ENCODE measurements at regions not wholly inside any gene's neighbourhood (a gene's known extent, or its start where the extent isn't known, plus 50 kb on each side); places are given as distances from the start of the nearest gene placed in this dataset.

GRCh38 chr20:23286346-23286745, 64.2 kb upstream of the NXT1 start:
- no peak for TF ChIP-seq RXRA (IDR thresholded peaks at IDR 0.05)
- H3K36me3 ChIP-seq (ENCODE audit: control insufficient read depth in 4 of 4, insufficient read depth in 3 of 4, low read depth in 1 of 4, low read length in 3 of 4) = no peaks in the 10 kb centered on the region
- no peaks in the 10 kb centered on the region for H3K4me1 ChIP-seq (ENCODE audit: control insufficient read depth in 4 of 4, insufficient read depth in 4 of 4, low read length in 3 of 4)
- no peak for DNase-seq (ENCODE audit: low spot score)
- no peak overlapping the region for H3K27ac ChIP-seq (ENCODE audit: low read depth in 1 of 2, low read length in 2 of 2)
- no peaks in the 10 kb centered on the region for H3K9me3 ChIP-seq (ENCODE audit: control insufficient read depth in 4 of 4, low read length in 3 of 4)
- H3K27me3 ChIP-seq (ENCODE audit: control insufficient read depth in 4 of 4, insufficient read depth in 4 of 4, low read length in 3 of 4) = peaks cover 0 to 7% (median 0%) of the 10 kb centered on the region in 4 donors
- no peak overlapping the region for H3K4me3 ChIP-seq (ENCODE audit: low read depth in 1 of 3, low read length in 3 of 3)
- WGBS = 90% methylated on average over 8 of the region's 8 CpGs
- H3K9ac ChIP-seq (ENCODE audit: low read depth in 1 of 2, low read length in 2 of 2) = no peak overlapping the region

GRCh38 chr20:23285536-23285935, 65.1 kb upstream of the NXT1 start:
- H3K9me3 ChIP-seq (ENCODE audit: control insufficient read depth in 4 of 4, low read length in 3 of 4) = no peaks in the 10 kb centered on the region
- 80% methylated on average over 2 of the region's 2 CpGs for WGBS
- H3K4me3 ChIP-seq (ENCODE audit: low read depth in 1 of 3, low read length in 3 of 3) = no peak overlapping the region
- no peaks in the 10 kb centered on the region for H3K4me1 ChIP-seq (ENCODE audit: control insufficient read depth in 4 of 4, insufficient read depth in 4 of 4, low read length in 3 of 4)
- TF ChIP-seq JUND (IDR thresholded peaks at IDR 0.05) = no peak
- TF ChIP-seq, protein P1, sequence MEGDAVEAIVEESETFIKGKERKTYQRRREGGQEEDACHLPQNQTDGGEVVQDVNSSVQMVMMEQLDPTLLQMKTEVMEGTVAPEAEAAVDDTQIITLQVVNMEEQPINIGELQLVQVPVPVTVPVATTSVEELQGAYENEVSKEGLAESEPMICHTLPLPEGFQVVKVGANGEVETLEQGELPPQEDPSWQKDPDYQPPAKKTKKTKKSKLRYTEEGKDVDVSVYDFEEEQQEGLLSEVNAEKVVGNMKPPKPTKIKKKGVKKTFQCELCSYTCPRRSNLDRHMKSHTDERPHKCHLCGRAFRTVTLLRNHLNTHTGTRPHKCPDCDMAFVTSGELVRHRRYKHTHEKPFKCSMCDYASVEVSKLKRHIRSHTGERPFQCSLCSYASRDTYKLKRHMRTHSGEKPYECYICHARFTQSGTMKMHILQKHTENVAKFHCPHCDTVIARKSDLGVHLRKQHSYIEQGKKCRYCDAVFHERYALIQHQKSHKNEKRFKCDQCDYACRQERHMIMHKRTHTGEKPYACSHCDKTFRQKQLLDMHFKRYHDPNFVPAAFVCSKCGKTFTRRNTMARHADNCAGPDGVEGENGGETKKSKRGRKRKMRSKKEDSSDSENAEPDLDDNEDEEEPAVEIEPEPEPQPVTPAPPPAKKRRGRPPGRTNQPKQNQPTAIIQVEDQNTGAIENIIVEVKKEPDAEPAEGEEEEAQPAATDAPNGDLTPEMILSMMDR (IDR thresholded peaks at IDR 0.05; ENCODE audit: low read depth, low read length, missing input control) = no peak
- no peak overlapping the region for H3K9ac ChIP-seq (ENCODE audit: low read depth in 1 of 2, low read length in 2 of 2)
- H3K27me3 ChIP-seq (ENCODE audit: control insufficient read depth in 4 of 4, insufficient read depth in 4 of 4, low read length in 3 of 4) = peaks cover 0 to 7% (median 0%) of the 10 kb centered on the region in 4 donors
- no peak for DNase-seq (ENCODE audit: low spot score)
- H3K36me3 ChIP-seq (ENCODE audit: control insufficient read depth in 4 of 4, insufficient read depth in 3 of 4, low read depth in 1 of 4, low read length in 3 of 4) = no peaks in the 10 kb centered on the region
- no peak overlapping the region for H3K27ac ChIP-seq (ENCODE audit: low read depth in 1 of 2, low read length in 2 of 2)

DNA sequence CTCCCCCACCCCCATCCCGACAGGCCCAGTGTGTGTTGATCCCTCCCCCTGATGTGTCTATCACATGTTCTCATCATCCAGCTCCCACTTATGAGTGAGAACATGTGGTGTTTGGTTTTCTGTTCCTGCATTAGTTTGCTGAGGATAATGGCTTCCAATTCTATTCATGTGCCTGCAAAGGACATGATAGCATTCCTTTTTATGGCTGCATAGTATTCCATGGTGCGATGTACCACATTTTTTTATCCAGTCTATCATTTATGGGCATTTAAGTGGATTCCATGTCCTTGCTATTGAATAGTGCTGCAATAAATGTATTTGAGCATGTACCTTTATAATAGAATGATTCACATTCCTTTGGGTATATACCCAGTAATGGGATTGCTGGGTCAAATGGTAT, 66.6 kb upstream of the NXT1 start:
- H3K4me3 ChIP-seq (ENCODE audit: low read depth in 1 of 3, low read length in 3 of 3) = no peak overlapping the region
- no peak for DNase-seq (ENCODE audit: low spot score)
- TF ChIP-seq RAD21 (IDR thresholded peaks at IDR 0.05) (no peak), TAF1 (conservative IDR thresholded peaks at IDR 0.05) (no peak), HNF4A (conservative IDR thresholded peaks at IDR 0.05) (no peak), FOXA2 (IDR thresholded peaks at IDR 0.05) (no peak), JUND (IDR thresholded peaks at IDR 0.05) (no peak)
- TF ChIP-seq, protein P2, sequence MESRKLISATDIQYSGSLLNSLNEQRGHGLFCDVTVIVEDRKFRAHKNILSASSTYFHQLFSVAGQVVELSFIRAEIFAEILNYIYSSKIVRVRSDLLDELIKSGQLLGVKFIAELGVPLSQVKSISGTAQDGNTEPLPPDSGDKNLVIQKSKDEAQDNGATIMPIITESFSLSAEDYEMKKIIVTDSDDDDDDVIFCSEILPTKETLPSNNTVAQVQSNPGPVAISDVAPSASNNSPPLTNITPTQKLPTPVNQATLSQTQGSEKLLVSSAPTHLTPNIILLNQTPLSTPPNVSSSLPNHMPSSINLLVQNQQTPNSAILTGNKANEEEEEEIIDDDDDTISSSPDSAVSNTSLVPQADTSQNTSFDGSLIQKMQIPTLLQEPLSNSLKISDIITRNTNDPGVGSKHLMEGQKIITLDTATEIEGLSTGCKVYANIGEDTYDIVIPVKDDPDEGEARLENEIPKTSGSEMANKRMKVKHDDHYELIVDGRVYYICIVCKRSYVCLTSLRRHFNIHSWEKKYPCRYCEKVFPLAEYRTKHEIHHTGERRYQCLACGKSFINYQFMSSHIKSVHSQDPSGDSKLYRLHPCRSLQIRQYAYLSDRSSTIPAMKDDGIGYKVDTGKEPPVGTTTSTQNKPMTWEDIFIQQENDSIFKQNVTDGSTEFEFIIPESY (IDR thresholded peaks at IDR 0.05) = no peak
- TF ChIP-seq, protein P3, sequence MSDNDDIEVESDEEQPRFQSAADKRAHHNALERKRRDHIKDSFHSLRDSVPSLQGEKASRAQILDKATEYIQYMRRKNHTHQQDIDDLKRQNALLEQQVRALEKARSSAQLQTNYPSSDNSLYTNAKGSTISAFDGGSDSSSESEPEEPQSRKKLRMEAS (IDR thresholded peaks at IDR 0.05) = no peak
- 92% methylated on average over 2 of the region's 2 CpGs for WGBS
- no peaks in the 10 kb centered on the region for H3K4me1 ChIP-seq (ENCODE audit: control insufficient read depth in 4 of 4, insufficient read depth in 4 of 4, low read length in 3 of 4)
- H3K9me3 ChIP-seq (ENCODE audit: control insufficient read depth in 4 of 4, low read length in 3 of 4) = no peaks in the 10 kb centered on the region
- no peaks in the 10 kb centered on the region for H3K36me3 ChIP-seq (ENCODE audit: control insufficient read depth in 4 of 4, insufficient read depth in 3 of 4, low read depth in 1 of 4, low read length in 3 of 4)
- no peak overlapping the region for H3K9ac ChIP-seq (ENCODE audit: low read depth in 1 of 2, low read length in 2 of 2)
- H3K27ac ChIP-seq (ENCODE audit: low read depth in 1 of 2, low read length in 2 of 2) = no peak overlapping the region
- peaks cover 0 to 7% (median 0%) of the 10 kb centered on the region in 4 donors for H3K27me3 ChIP-seq (ENCODE audit: control insufficient read depth in 4 of 4, insufficient read depth in 4 of 4, low read length in 3 of 4)
